Activated CD4-positive, alpha-beta T cell treated with anti-CD3 and anti-CD28 coated beads, Interleukin-2, amount 10 ng/mL, durations not matched to agents 7 days and 5 days (primary cell): ENCODE measurements at regions not wholly inside any gene's neighbourhood (a gene's known extent, or its start where the extent isn't known, plus 50 kb on each side); places are given as distances from the start of the nearest gene placed in this dataset.
"Not testable (repeated sequence)": the region's sequence is repeated elsewhere in the genome, so short reads cannot be mapped to it uniquely, and the experiment has no call there.

ENCODE experiments used
- CTCF ChIA-PET: fragments of 350-600 bp; sonication (Branson Sonifier 250); formaldehyde crosslinking; loops from one replicate; lab custom pipeline; 2021; ENCODE audit warnings: antibody characterized with exemption; lab: Charles Lee
- POLR2A ChIA-PET: fragments of 350-600 bp; sonication (Branson Sonifier 250); formaldehyde crosslinking; loops from one replicate; lab custom pipeline; 2021; ENCODE audit warnings: antibody characterized with exemption; lab: Charles Lee
- DNase-seq: peaks from one replicate; pipeline ENCODE4 v3.0.0-alpha.2; 2020
- H3K27ac Mint-ChIP-seq: one replicate; pipeline ENCODE4 v1.8.0; 2021; ENCODE audit warnings: mild to moderate bottlenecking, moderate library complexity, mixed read lengths
- H3K27me3 Mint-ChIP-seq: one replicate; pipeline ENCODE4 v1.8.0; 2021; ENCODE audit warnings: mixed read lengths
- H3K36me3 Mint-ChIP-seq: one replicate; pipeline ENCODE4 v1.8.0; 2021; ENCODE audit warnings: low read depth, mixed read lengths
- H3K4me1 Mint-ChIP-seq: one replicate; pipeline ENCODE4 v1.8.0; 2021; ENCODE audit warnings: mixed read lengths
- H3K4me3 Mint-ChIP-seq: one replicate; pipeline ENCODE4 v1.8.0; 2021; ENCODE audit warnings: mild to moderate bottlenecking, moderate library complexity, mixed read lengths
- H3K9me3 Mint-ChIP-seq: one replicate; pipeline ENCODE4 v1.8.0; 2021; ENCODE audit warnings: mixed read lengths

DNA sequence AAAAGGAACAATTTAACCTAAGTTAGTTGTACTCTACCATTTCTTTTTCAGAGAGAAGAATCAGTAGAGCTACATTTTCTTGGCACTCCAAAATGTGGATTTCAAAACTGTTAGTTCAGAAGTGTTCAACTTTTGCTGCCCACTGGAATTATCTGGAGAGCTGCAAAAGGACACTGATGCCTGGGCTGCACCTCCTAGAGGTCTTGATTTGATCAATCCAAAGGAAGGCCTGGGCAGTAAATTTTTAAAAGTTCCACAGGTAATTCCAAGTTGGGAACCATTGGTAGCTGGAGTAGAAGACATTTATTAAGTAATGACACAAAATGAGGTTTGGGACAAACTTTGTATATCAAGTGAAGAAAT, 79.3 kb upstream of the HMCN1 start:
- H3K4me1 Mint-ChIP-seq, result no peaks in the 10 kb centered on the region
- ChIA-PET POLR2A (no interaction called here), CTCF (no interaction called here)
- H3K27ac Mint-ChIP-seq, result no peak overlapping the region
- H3K4me3 Mint-ChIP-seq, result no peak overlapping the region
- H3K9me3 Mint-ChIP-seq, result no peaks in the 10 kb centered on the region
- no peak for DNase-seq
- no peaks in the 10 kb centered on the region for H3K27me3 Mint-ChIP-seq
- no peaks in the 10 kb centered on the region for H3K36me3 Mint-ChIP-seq

- Mint-ChIP-seq H3K27me3 (no peaks in the 10 kb centered on the region), H3K27ac (no peak overlapping the region), H3K36me3 (no peaks in the 10 kb centered on the region), H3K4me1 (no peaks in the 10 kb centered on the region), H3K9me3 (no peaks in the 10 kb centered on the region), H3K4me3 (no peak overlapping the region)
- ChIA-PET CTCF (interaction anchor here (0.7 kb wide), 1 partner anchor 623 kb away, joined by 3 read pairs; no protein-coding TSS in a partner anchor), POLR2A (no interaction called here)
- DNase-seq, result no peak
Observed at GRCh38 chr1:185654199-185654951, 79.8 kb upstream of the HMCN1 start.

- Mint-ChIP-seq H3K27me3 (no peaks in the 10 kb centered on the region), H3K4me3 (no peak overlapping the region), H3K27ac (no peak overlapping the region), H3K36me3 (no peaks in the 10 kb centered on the region), H3K4me1 (no peaks in the 10 kb centered on the region), H3K9me3 (no peaks in the 10 kb centered on the region)
- POLR2A ChIA-PET, result no interaction called here
- CTCF ChIA-PET, result interaction anchor here (0.7 kb wide), 1 partner anchor 622 kb away, joined by 3 read pairs; no protein-coding TSS in a partner anchor
- DNase-seq, result no peak
Observed at GRCh38 chr1:185653615-185654014, 80.6 kb upstream of the HMCN1 start.

DNA sequence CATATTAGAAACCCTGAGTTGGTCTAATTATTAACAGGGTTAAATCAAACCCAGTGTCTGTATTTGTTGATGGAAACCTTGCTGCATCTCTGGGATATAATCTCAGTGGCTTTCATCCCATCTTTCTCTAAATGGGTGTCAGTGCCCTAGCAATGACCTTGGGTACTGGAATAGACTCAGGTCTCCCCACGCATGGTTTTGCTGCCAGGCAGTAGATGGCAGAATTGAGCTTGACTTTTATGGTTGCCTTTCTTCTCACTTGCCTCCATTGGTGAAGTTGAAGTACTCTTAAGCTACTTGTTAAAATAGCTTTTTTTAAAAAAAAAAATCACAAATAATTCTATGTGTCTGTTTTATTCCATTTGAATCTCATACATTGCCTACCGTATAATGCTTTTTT, 81.8 kb upstream of the HMCN1 start:
- DNase-seq, result no peak
- Mint-ChIP-seq H3K9me3 (peaks cover 5% of the 10 kb centered on the region), H3K4me3 (no peak overlapping the region), H3K27me3 (no peaks in the 10 kb centered on the region), H3K4me1 (peaks cover 7% of the 10 kb centered on the region), H3K36me3 (peaks cover 1% of the 10 kb centered on the region), H3K27ac (no peak overlapping the region)
- ChIA-PET CTCF (interaction anchor here (0.7 to 1.3 kb wide), 6 partner anchors 8 to 56 kb away, joined by 3 read pairs; no protein-coding TSS in a partner anchor), POLR2A (no interaction called here)

DNA sequence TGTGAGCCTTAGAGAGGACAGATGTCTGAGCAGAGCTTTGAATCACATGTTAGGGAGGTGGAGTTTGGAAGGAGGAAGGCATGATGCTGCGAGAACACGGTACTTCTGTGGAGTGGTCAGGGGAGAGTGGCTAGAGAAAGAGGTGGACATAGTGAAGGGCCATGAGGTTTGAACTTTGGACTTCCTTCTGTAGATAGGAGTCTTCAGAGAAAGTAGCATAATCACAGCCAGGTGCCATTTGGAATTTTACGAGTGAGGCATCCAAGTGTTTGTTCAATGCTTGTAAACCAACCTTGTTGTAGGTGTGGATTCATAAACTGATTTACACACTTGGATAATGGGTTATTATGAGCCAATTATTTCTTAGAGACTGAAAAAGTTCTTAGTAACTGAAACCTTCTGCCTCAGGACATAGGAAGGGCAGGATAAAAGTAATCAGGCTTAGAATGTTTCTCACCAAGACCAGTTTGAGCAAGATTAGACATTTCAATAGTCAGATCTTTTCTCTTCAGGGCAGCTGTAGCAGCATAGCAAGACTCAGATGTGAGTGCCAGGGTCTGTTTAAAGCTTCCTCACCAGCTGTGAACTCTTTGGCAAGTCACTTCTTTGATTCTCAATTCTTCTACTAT, 83.5 kb upstream of the HMCN1 start:
- Mint-ChIP-seq H3K27ac (no peak overlapping the region), H3K27me3 (no peaks in the 10 kb centered on the region), H3K9me3 (peaks cover 5% of the 10 kb centered on the region), H3K36me3 (peaks cover 4% of the 10 kb centered on the region), H3K4me1 (peaks cover 17% of the 10 kb centered on the region), H3K4me3 (no peak overlapping the region)
- POLR2A ChIA-PET, result no interaction called here
- DNase-seq, result no peak
- CTCF ChIA-PET, result interaction anchor here (1.3 to 1.7 kb wide), 2 partner anchors 19 to 30 kb away, joined by 3 to 9 read pairs; no protein-coding TSS in a partner anchor

DNA sequence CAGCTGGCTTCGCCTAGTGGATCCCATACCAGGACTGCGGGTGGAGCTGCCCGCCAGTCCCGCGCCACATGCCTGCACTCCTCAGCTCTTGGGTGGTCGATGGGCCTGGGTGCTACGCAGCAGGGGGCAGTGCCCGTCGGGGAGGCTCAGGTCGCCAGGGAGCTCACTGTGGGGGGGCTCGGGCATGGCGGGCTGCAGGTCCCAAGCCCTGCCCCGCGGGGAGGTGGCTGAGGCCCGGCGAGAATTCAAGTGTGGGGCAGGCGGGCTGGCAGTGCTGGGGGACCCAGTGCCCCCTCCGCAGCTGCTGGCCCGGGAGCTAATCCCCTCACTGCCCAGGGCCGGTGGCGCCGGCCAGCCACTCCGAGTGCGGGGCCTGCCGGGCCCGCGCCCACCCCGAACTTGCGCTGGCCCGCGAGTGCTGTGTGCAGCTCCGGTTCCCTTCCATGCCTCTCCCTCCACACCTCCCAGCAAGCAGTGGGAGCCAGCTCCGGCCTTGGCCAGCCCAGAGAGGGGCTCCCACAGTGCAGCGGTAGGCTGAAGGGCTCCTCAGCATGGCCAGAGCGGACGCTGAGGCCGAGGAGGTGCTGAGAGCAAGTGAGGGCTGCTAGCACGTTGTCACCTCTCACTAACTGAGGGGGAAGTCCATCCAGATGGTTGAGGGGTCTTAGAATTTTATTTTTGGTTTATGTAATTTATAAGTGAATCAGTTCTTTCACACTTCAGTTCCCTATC, 85.2 kb upstream of the HMCN1 start:
- Mint-ChIP-seq H3K4me3 (no peak overlapping the region), H3K36me3 (peaks cover 12% of the 10 kb centered on the region), H3K4me1 (peaks cover 25% of the 10 kb centered on the region), H3K27me3 (no peaks in the 10 kb centered on the region), H3K9me3 (peaks cover 18% of the 10 kb centered on the region), H3K27ac (peak overlapping the region; percentile 15)
- CTCF ChIA-PET, result interaction anchor here (0.9 to 1.3 kb wide), 4 partner anchors 14 to 479 kb away, joined by 3 to 4 read pairs (median 3); no protein-coding TSS in a partner anchor
- DNase-seq, result no peak
- POLR2A ChIA-PET, result no interaction called here

- H3K36me3 Mint-ChIP-seq, result peaks cover 17% of the 10 kb centered on the region
- H3K27ac Mint-ChIP-seq, H3K4me3 Mint-ChIP-seq, POLR2A ChIA-PET, DNase-seq, H3K27me3 Mint-ChIP-seq: not testable (repeated sequence)
- CTCF ChIA-PET, result interaction anchor here (0.9 to 2.7 kb wide), 5 partner anchors 22 to 477 kb away, joined by 3 to 6 read pairs (median 3); no protein-coding TSS in a partner anchor
- peaks cover 20% of the 10 kb centered on the region for H3K9me3 Mint-ChIP-seq
- peaks cover 25% of the 10 kb centered on the region for H3K4me1 Mint-ChIP-seq
Observed at GRCh38 chr1:185647597-185648267, 86.5 kb upstream of the HMCN1 start.

GRCh38 chr1:185646202-185646683, 87.9 kb upstream of the HMCN1 start:
- Mint-ChIP-seq H3K4me3 (no peak overlapping the region), H3K36me3 (peaks cover 25% of the 10 kb centered on the region), H3K27me3 (no peaks in the 10 kb centered on the region), H3K4me1 (peaks cover 25% of the 10 kb centered on the region), H3K27ac (no peak overlapping the region), H3K9me3 (peaks cover 25% of the 10 kb centered on the region)
- no peak for DNase-seq
- ChIA-PET POLR2A (interaction anchor here (1.3 kb wide), 1 partner anchor 9 kb away, joined by 6 read pairs; no protein-coding TSS in a partner anchor), CTCF (interaction anchor here (1.1 to 2.7 kb wide), 4 partner anchors 10 to 47 kb away, joined by 3 to 9 read pairs (median 6); no protein-coding TSS in a partner anchor)

- Mint-ChIP-seq H3K4me3 (no peak overlapping the region), H3K9me3 (peaks cover 27% of the 10 kb centered on the region), H3K27ac (no peak overlapping the region), H3K36me3 (peaks cover 28% of the 10 kb centered on the region), H3K27me3 (no peaks in the 10 kb centered on the region), H3K4me1 (peaks cover 25% of the 10 kb centered on the region)
- DNase-seq, result no peak
- ChIA-PET CTCF (interaction anchor here (1.1 to 2.7 kb wide), 5 partner anchors 10 to 47 kb away, joined by 3 to 9 read pairs (median 6); no protein-coding TSS in a partner anchor), POLR2A (no interaction called here)
Observed at GRCh38 chr1:185645686-185646085, 88.5 kb upstream of the HMCN1 start.

DNA sequence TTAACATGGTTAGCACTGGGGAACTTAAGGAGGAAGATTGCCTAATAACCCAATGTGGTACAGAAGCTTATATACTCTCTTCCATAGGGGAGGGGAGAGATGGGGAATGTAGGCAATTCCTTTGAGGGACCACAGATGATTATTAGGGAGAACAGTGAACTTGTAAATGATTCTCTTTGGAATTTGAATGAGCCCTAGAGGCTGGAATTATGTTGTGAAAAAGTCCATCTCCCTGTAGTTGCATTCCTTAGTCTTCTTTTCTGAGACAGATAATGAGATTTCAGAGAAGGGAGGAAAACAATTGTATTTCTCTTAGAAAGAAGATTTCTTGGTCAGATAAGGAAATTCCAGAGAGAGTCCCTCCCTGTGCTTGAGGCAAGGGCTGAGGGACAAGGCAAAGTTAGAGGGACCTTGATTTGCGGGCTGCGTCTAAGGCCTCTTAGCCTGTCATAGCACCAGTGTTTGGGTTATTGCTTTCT, 89.0 kb upstream of the HMCN1 start:
- Mint-ChIP-seq H3K4me1 (peaks cover 25% of the 10 kb centered on the region), H3K27me3 (no peaks in the 10 kb centered on the region), H3K4me3 (no peak overlapping the region), H3K27ac (no peak overlapping the region), H3K36me3 (peaks cover 28% of the 10 kb centered on the region), H3K9me3 (peaks cover 31% of the 10 kb centered on the region)
- POLR2A ChIA-PET, result no interaction called here
- CTCF ChIA-PET, result interaction anchor here (0.6 to 2.7 kb wide), 6 partner anchors 9 to 442 kb away, joined by 3 to 9 read pairs (median 4); no protein-coding TSS in a partner anchor
- DNase-seq, result no peak

DNA sequence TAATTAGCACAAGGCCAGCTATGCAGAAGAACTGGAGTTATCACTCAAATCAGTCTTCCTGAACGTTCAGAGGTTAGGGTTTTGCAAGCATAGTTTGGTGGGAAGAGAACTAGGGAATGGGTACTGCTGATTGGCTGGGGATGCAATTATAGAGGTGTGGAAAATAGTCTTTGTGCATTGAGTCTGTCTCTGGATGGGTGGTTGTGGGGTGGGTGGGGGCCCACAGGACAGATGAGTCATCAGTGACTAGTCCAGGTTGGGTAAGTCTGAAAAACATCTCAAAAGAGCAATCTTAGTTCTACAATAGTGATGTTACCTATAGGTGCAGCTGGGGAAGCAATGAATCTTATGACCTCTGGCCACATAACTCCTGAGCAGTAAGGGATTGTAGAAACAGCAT, 89.7 kb upstream of the HMCN1 start:
- Mint-ChIP-seq H3K36me3 (peaks cover 28% of the 10 kb centered on the region), H3K27me3 (no peaks in the 10 kb centered on the region), H3K27ac (no peak overlapping the region), H3K4me3 (no peak overlapping the region), H3K4me1 (peaks cover 25% of the 10 kb centered on the region), H3K9me3 (peaks cover 31% of the 10 kb centered on the region)
- ChIA-PET POLR2A (no interaction called here), CTCF (interaction anchor here (0.6 to 1.8 kb wide), 5 partner anchors 9 to 441 kb away, joined by 3 to 9 read pairs (median 3); no protein-coding TSS in a partner anchor)
- no peak for DNase-seq
